NB4 (cell line): ENCODE measurements at regions not wholly inside any gene's neighbourhood (a gene's known extent, or its start where the extent isn't known, plus 50 kb on each side); places are given as distances from the start of the nearest gene placed in this dataset.

Source experiments
- DNase-seq: peaks from one replicate; pipeline ENCODE4 v3.0.0; 2010; ENCODE audit warnings: low read depth
- H3K4me3 ChIP-seq: one replicate; pipeline ENCODE4 v1.5.1; 2011; ENCODE audit warnings: mild to moderate bottlenecking, low read depth, low read length, moderate library complexity
- CTCF ChIP-seq: IDR thresholded peaks from one replicate; pipeline ENCODE4 v1.5.1; 2012; ENCODE audit warnings: low read depth, low read length
- MAX ChIP-seq: IDR thresholded peaks from 2 replicates; pipeline ENCODE4 v1.6.1; 2011; ENCODE audit warnings: low read depth, low read length
- MYC ChIP-seq: IDR thresholded peaks from 2 replicates; pipeline ENCODE4 v1.6.1; 2011; ENCODE audit warnings: low read depth, low read length
- POLR2A ChIP-seq: IDR thresholded peaks from 2 replicates; pipeline ENCODE4 v1.6.1; 2011; ENCODE audit warnings: mild to moderate bottlenecking; ENCODE audit not compliant: insufficient read length; ENCODE audit errors: extremely low read depth

GRCh38 chr3:46146548-46146947 is 61.6 kb downstream of the CCR1 start:
- no peak for TF ChIP-seq CTCF
- TF ChIP-seq MAX, result no peak
- TF ChIP-seq POLR2A, result no peak
- no peak for TF ChIP-seq MYC
- no peak overlapping the region for H3K4me3 ChIP-seq
- DNase-seq, result no peak

DNA sequence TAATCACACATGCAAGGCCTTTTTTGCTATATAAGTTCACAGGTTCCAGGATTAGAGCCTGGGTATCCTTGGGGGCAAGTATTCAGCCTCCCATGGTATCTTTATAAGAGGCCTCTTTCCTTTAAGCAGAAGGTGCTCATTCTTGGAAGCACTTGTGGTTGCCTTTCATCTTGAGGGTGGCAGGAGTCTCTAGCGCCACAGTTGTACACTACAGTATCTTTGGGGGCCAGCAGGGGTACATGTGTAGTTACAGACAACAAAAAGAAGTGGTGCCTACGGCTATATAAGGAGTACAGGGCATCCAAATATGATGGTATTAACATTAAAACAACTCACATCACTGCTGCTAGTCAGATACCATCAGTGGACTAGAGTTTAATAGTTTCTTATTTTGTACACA is 62.1 kb downstream of the CCR1 start:
- TF ChIP-seq MYC (no peak), CTCF (no peak), MAX (no peak), POLR2A (no peak)
- no peak for DNase-seq
- H3K4me3 ChIP-seq, result no peak overlapping the region

GRCh38 chr3:46145147-46145546 is 63.0 kb downstream of the CCR1 start:
- DNase-seq, result no peak
- TF ChIP-seq POLR2A (no peak), MYC (no peak), MAX (no peak), CTCF (no peak)
- no peak overlapping the region for H3K4me3 ChIP-seq

- TF ChIP-seq MAX, result no peak
- TF ChIP-seq CTCF, result no peak
- no peak for TF ChIP-seq POLR2A
- TF ChIP-seq MYC, result no peak
- no peak for DNase-seq
- H3K4me3 ChIP-seq, result no peak overlapping the region
These were observed 64.1 kb downstream of the CCR1 start for GRCh38 chr3:46143951-46144473.

- peak; percentile 16 for DNase-seq
- TF ChIP-seq MAX (no peak), POLR2A (no peak), MYC (no peak), CTCF (no peak)
- no peak overlapping the region for H3K4me3 ChIP-seq
These were observed 66.3 kb downstream of the CCR1 start for GRCh38 chr3:46141813-46142212.

GRCh38 chr3:46138581-46138980 is 69.5 kb downstream of the CCR1 start:
- no peak for DNase-seq
- TF ChIP-seq POLR2A, result no peak
- no peak for TF ChIP-seq MAX
- TF ChIP-seq MYC, result no peak
- no peak for TF ChIP-seq CTCF
- no peak overlapping the region for H3K4me3 ChIP-seq
